OCI-LY1 (cell line): ENCODE measurements at regions not wholly inside any gene's neighbourhood (a gene's known extent, or its start where the extent isn't known, plus 50 kb on each side); places are given as distances from the start of the nearest gene placed in this dataset.

Experiments
- H2AFZ ChIP-seq: fragments of 200-600 bp; sonication (generic), shearing (Covaris generic); 2 replicates; pipeline ENCODE4 v1.6.0; 2014; ENCODE audit warnings: antibody characterized with exemption, mild to moderate bottlenecking, low read length
- H3F3A ChIP-seq: fragments of 200-600 bp; sonication (generic), shearing (Covaris generic); 2 replicates; pipeline ENCODE4 v1.6.0; 2014; ENCODE audit warnings: mild to moderate bottlenecking, antibody characterized with exemption, low read length, moderate library complexity; ENCODE audit not compliant: insufficient read depth
- H3K27ac ChIP-seq: fragments of 200-600 bp; sonication (generic); 2 replicates; pipeline ENCODE4 v1.5.1; 2014; ENCODE audit warnings: low read length, mixed run types, mild to moderate bottlenecking, low read depth; ENCODE audit not compliant: poor library complexity, severe bottlenecking
- H3K27me3 ChIP-seq: fragments of 200-600 bp; sonication (generic); 2 replicates; pipeline ENCODE4 v1.6.0; 2014; ENCODE audit warnings: antibody characterized with exemption, mild to moderate bottlenecking, low read length, moderate library complexity; ENCODE audit not compliant: insufficient read depth
- H3K36me3 ChIP-seq: fragments of 200-600 bp; sonication (generic); 2 replicates; pipeline ENCODE4 v1.6.1; 2014; ENCODE audit warnings: mild to moderate bottlenecking, antibody characterized with exemption, low read length, moderate library complexity, mixed read lengths; ENCODE audit not compliant: insufficient read depth
- H3K4me1 ChIP-seq: fragments of 200-600 bp; sonication (generic); 2 replicates; pipeline ENCODE4 v1.5.1; 2014; ENCODE audit warnings: mild to moderate bottlenecking, low read length, moderate library complexity; ENCODE audit not compliant: insufficient read depth, severe bottlenecking
- H3K4me2 ChIP-seq: fragments of 200-600 bp; sonication (generic), shearing (Covaris generic); 2 replicates; pipeline ENCODE4 v1.6.1; 2014; ENCODE audit warnings: low read length
- H3K4me3 ChIP-seq: fragments of 200-600 bp; sonication (generic); 2 replicates; pipeline ENCODE4 v1.5.1; 2014; ENCODE audit warnings: low read length, low read depth, mild to moderate bottlenecking, mixed read lengths; ENCODE audit not compliant: poor library complexity, severe bottlenecking
- H3K79me2 ChIP-seq: fragments of 200-600 bp; shearing (Covaris generic); 2 replicates; pipeline ENCODE4 v1.6.1; 2016; ENCODE audit warnings: mixed run types, low read length, mixed read lengths; ENCODE audit not compliant: insufficient read depth
- H3K9ac ChIP-seq: fragments of 200-600 bp; sonication (generic), shearing (Covaris generic); 2 replicates; pipeline ENCODE4 v1.6.1; 2014; ENCODE audit warnings: mild to moderate bottlenecking, low read length, mixed read lengths
- H3K9me2 ChIP-seq: fragments of 200-600 bp; sonication (generic), shearing (Covaris generic); 2 replicates; pipeline ENCODE4 v1.6.1; 2014; ENCODE audit warnings: low read depth, mild to moderate bottlenecking, low read length, mixed read lengths
- H3K9me3 ChIP-seq: fragments of 200-600 bp; shearing (Covaris generic); 2 replicates; pipeline ENCODE4 v1.6.1; 2014; ENCODE audit warnings: low read length, mixed read lengths
- H4K20me1 ChIP-seq: fragments of 200-600 bp; sonication (generic), shearing (Covaris generic); 2 replicates; pipeline ENCODE4 v1.6.0; 2016; ENCODE audit warnings: mild to moderate bottlenecking, low read length; ENCODE audit not compliant: insufficient read depth
- EZH2 ChIP-seq: fragments of 200-600 bp; sonication (generic), shearing (Covaris generic); IDR thresholded peaks from 2 replicates; pipeline ENCODE4 v1.8.0; 2017; ENCODE audit warnings: borderline replicate concordance, mixed run types, mild to moderate bottlenecking, antibody characterized with exemption, low read length, moderate library complexity, mixed read lengths
- TF ChIP-seq, protein P1 (sequence below): fragments of 200-600 bp; sonication (generic), shearing (Covaris generic); IDR thresholded peaks from 2 replicates; pipeline ENCODE4 v1.5.1; 2017; ENCODE audit warnings: mild to moderate bottlenecking, antibody characterized with exemption, low read length, moderate library complexity, mixed read lengths

DNA sequence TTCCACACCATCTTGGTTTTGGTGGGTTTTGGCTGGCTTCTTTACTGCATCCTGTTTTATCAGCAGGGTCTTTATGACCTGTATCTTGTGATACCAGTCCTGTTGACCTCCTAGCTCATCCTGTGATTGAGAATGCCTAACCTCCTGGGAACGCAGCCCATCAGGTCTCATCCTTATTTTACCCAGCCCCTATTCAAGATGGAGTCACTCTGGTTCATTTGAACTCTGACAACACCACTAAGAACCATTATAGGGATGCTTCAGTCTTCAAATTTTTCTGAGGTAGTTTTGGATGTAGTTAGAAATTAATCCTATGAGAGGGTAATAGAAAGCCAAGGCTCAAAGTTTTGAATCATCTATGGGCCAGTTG lies 287.8 kb upstream of the SLC39A10 start:
- Histone ChIP-seq H3K4me1 (no peaks in the 10 kb centered on the region), H3K9ac (no peak overlapping the region), H3K4me3 (no peak overlapping the region), H3F3A (no peaks in the 10 kb centered on the region), H3K79me2 (no peaks in the 10 kb centered on the region), H3K4me2 (no peak overlapping the region), H4K20me1 (no peaks in the 10 kb centered on the region), H3K27me3 (no peaks in the 10 kb centered on the region), H2AFZ (no peak overlapping the region), H3K27ac (no peak overlapping the region), H3K36me3 (no peaks in the 10 kb centered on the region), H3K9me3 (no peaks in the 10 kb centered on the region; the same call in none of the 2 replicates), H3K9me2 (no peaks in the 10 kb centered on the region)
- TF ChIP-seq, protein P1, sequence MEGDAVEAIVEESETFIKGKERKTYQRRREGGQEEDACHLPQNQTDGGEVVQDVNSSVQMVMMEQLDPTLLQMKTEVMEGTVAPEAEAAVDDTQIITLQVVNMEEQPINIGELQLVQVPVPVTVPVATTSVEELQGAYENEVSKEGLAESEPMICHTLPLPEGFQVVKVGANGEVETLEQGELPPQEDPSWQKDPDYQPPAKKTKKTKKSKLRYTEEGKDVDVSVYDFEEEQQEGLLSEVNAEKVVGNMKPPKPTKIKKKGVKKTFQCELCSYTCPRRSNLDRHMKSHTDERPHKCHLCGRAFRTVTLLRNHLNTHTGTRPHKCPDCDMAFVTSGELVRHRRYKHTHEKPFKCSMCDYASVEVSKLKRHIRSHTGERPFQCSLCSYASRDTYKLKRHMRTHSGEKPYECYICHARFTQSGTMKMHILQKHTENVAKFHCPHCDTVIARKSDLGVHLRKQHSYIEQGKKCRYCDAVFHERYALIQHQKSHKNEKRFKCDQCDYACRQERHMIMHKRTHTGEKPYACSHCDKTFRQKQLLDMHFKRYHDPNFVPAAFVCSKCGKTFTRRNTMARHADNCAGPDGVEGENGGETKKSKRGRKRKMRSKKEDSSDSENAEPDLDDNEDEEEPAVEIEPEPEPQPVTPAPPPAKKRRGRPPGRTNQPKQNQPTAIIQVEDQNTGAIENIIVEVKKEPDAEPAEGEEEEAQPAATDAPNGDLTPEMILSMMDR = no peak
- TF ChIP-seq EZH2 = no peak

- Histone ChIP-seq H3K36me3 (no peaks in the 10 kb centered on the region), H3K9ac (no peak overlapping the region), H3K9me2 (no peaks in the 10 kb centered on the region), H4K20me1 (no peaks in the 10 kb centered on the region), H3K27me3 (no peaks in the 10 kb centered on the region), H2AFZ (no peak overlapping the region), H3K4me1 (no peaks in the 10 kb centered on the region), H3F3A (no peaks in the 10 kb centered on the region), H3K4me2 (no peak overlapping the region), H3K27ac (no peak overlapping the region), H3K4me3 (no peak overlapping the region), H3K9me3 (no peaks in the 10 kb centered on the region; the same call in none of the 2 replicates), H3K79me2 (no peaks in the 10 kb centered on the region)
- no peak for TF ChIP-seq EZH2
- TF ChIP-seq, protein P1 = no peak
These were observed 288.5 kb upstream of the SLC39A10 start for GRCh38 chr2:195368249-195369217.

DNA sequence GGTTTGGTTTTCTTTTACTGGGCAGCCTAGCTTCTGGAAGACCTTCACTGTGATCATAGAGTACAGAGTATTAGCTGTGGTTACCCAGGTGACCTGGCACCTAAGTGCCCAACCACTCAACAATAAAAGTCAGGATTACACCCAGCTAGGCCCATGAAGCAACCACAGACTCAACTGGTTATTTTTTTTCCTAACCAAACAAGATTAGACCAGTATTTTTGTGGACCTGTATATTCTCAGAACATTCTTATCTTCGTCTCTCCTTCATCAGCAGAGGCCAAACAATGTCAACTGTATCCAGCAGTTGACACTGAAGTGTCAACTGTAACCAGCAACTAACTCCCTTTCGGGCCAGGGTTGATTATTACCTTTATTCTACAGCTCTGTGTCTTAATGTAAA lies 289.2 kb upstream of the SLC39A10 start:
- H3K9ac ChIP-seq = no peak overlapping the region
- H3K9me3 ChIP-seq = no peaks in the 10 kb centered on the region; the same call in none of the 2 replicates

More for the DNA sequence above, 289.2 kb upstream of the SLC39A10 start:
- no peaks in the 10 kb centered on the region for H3F3A ChIP-seq
- H3K36me3 ChIP-seq = no peaks in the 10 kb centered on the region
- H3K27me3 ChIP-seq = no peaks in the 10 kb centered on the region
- no peak overlapping the region for H3K27ac ChIP-seq
- no peaks in the 10 kb centered on the region for H3K79me2 ChIP-seq
- no peaks in the 10 kb centered on the region for H3K9me2 ChIP-seq
- H3K4me2 ChIP-seq = no peak overlapping the region
- H3K4me1 ChIP-seq = no peaks in the 10 kb centered on the region
- no peak for TF ChIP-seq EZH2
- TF ChIP-seq, protein P1 = no peak
- H2AFZ ChIP-seq = no peak overlapping the region
- H4K20me1 ChIP-seq = no peaks in the 10 kb centered on the region
- H3K4me3 ChIP-seq = no peak overlapping the region
